Kidney (tissue), 13 donors: ENCODE measurements at regions not wholly inside any gene's neighbourhood (a gene's known extent, or its start where the extent isn't known, plus 50 kb on each side); places are given as distances from the start of the nearest gene placed in this dataset.

Experiments used
- DNase-seq, 5 donors: peaks; one replicate each; pipeline ENCODE4 v3.0.0-alpha.2; 2013 to 2020
- FAIRE-seq: peaks from 2 replicates; lab custom pipeline; 2012; peaks lifted over from hg19 to GRCh38; lab: Jason Lieb, UNC
- H3K27ac ChIP-seq, 2 donors: one replicate each; pipeline ENCODE4 v1.7.0; 2013; ENCODE audit warnings: low read depth in 2 of 2, low read length in 2 of 2, inconsistent platforms in 1 of 2
- H3K27me3 ChIP-seq: one replicate; pipeline ENCODE4 v1.7.1; 2013; ENCODE audit warnings: low read length, inconsistent platforms; ENCODE audit not compliant: control insufficient read depth, insufficient read depth
- H3K36me3 ChIP-seq, 3 donors: one replicate each; pipeline versions ENCODE4 v1.7.0 to v1.7.1; 2013; ENCODE audit warnings: low read length in 3 of 3, control low read depth in 1 of 3, inconsistent platforms in 1 of 3; ENCODE audit not compliant: insufficient read depth in 3 of 3, control insufficient read depth in 2 of 3
- H3K4me1 ChIP-seq, 3 donors: one replicate each; pipeline versions ENCODE4 v1.7.0 to v1.7.1; 2013; ENCODE audit warnings: low read length in 3 of 3, inconsistent platforms in 1 of 3, low read depth in 1 of 3; ENCODE audit not compliant: control insufficient read depth in 2 of 3, insufficient read depth in 2 of 3
- H3K4me3 ChIP-seq, 3 donors: one replicate each; pipeline versions ENCODE4 v1.7.0 to v1.8.1; 2013; ENCODE audit warnings: low read length in 3 of 3, control low read depth in 1 of 3, inconsistent platforms in 1 of 3
- H3K9ac ChIP-seq, 3 donors: one replicate each; pipeline versions ENCODE4 v1.7.0 to v1.7.1; 2013; ENCODE audit warnings: low read length in 3 of 3, control low read depth in 1 of 3, inconsistent platforms in 1 of 3
- H3K9me3 ChIP-seq, 3 donors: one replicate each; pipeline versions ENCODE4 v1.7.0 to v1.7.1; 2013; ENCODE audit warnings: low read length in 3 of 3, control low read depth in 1 of 3, inconsistent platforms in 1 of 3; ENCODE audit not compliant: control insufficient read depth in 2 of 3, insufficient read depth in 1 of 3
- intact Hi-C: fragments of 100-400 bp; cut with DNase I; formaldehyde crosslinking; loops from one replicate; pipeline ENCODE4 v1.11.1; 2022
- TF ChIP-seq, protein P1 (sequence below): IDR thresholded peaks from 3 replicates; pipeline ENCODE4 v1.5.1; 2012; ENCODE audit warnings: mild to moderate bottlenecking, moderate library complexity, borderline replicate concordance; ENCODE audit not compliant: insufficient read depth; ENCODE audit errors: extremely low read depth
- donor health status: control.
- donor health status: control.
- donor health status: control.
- donor health status: control.
- donor health status: control.
- donor health status: DM: yes; HTN: yes; CAD: no.
- donor health status: Normal renal cell carcinoma (clear cell type).

DNA sequence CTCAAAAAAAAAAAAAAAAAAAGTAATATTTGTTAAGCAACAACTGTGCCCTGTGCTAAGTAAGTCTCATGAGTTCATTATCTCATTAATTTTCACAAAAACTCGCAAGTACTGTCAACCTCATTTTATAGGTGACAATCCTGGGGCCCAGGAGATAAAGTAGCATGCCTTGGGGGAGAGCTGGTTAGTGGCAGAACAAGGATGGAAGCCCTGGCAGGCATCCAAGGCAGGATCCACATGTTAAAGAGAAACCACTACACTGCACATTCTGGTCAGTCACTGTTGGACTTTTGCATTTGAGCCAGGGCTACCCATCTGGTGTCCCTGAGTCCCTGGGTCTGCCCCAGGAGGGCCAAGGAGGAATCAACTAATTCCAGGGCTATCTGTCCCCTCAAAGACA is 54.6 kb downstream of the ZFP36L2 start:
- FAIRE-seq (no peak), DNase-seq (peak in 1 of 5 donors; percentile 74)
- TF ChIP-seq, protein P1, sequence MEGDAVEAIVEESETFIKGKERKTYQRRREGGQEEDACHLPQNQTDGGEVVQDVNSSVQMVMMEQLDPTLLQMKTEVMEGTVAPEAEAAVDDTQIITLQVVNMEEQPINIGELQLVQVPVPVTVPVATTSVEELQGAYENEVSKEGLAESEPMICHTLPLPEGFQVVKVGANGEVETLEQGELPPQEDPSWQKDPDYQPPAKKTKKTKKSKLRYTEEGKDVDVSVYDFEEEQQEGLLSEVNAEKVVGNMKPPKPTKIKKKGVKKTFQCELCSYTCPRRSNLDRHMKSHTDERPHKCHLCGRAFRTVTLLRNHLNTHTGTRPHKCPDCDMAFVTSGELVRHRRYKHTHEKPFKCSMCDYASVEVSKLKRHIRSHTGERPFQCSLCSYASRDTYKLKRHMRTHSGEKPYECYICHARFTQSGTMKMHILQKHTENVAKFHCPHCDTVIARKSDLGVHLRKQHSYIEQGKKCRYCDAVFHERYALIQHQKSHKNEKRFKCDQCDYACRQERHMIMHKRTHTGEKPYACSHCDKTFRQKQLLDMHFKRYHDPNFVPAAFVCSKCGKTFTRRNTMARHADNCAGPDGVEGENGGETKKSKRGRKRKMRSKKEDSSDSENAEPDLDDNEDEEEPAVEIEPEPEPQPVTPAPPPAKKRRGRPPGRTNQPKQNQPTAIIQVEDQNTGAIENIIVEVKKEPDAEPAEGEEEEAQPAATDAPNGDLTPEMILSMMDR = no peak
- Histone ChIP-seq H3K9me3 (peaks cover 0 to 14% (median 4%) of the 10 kb centered on the region in 3 donors), H3K27ac (no peak overlapping the region), H3K27me3 (no peaks in the 10 kb centered on the region), H3K36me3 (no peaks in the 10 kb centered on the region), H3K9ac (no peak overlapping the region), H3K4me3 (no peak overlapping the region), H3K4me1 (peaks cover 0 to 22% (median 0%) of the 10 kb centered on the region in 3 donors)
- intact Hi-C loops = no loop called here

DNA sequence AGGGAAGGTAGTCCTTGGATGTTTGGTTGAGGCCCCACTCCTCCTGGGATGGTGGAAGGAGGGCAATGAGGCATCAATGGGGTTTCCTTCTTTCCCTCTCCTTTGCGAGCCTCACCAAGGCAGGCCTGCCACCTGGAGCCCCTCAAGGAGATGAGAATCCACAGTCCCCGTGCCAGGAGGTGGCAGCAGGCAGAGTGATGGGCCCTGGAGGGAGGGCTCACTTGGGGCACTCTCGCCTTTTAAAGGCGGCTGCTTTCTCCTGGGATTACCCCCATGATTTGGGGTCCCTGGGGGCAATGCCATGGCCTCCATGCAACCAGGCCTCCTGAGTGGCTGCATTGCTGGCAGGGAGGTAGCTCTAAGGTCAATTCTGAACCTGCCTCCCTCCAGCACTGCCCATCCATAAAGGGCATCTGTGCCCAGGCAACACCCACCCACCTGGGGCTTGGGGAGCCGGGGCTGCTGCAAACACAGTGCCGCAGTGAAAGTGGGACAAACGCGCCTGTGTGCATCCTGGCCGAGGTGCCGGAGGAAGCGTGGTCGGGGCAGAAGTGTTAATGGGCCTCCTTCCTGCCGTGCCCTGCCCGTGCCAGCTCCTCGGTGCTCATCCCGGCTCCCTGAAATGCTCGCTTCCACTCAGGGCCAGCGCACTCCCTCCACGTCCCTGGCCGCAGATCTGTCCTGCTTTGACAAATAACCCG is 55.9 kb downstream of the ZFP36L2 start:
- H3K27me3 ChIP-seq = no peaks in the 10 kb centered on the region
- no peak overlapping the region for H3K4me3 ChIP-seq
- TF ChIP-seq, protein P1 = no peak
- H3K9ac ChIP-seq = peak overlapping the region in 1 of 3 donors; percentile 36
- no peaks in the 10 kb centered on the region for H3K36me3 ChIP-seq
- intact Hi-C loops = no loop called here
- FAIRE-seq (no peak), DNase-seq (no peak)
- H3K4me1 ChIP-seq = peaks cover 0 to 22% (median 0%) of the 10 kb centered on the region in 3 donors
- no peak overlapping the region for H3K27ac ChIP-seq
- peaks cover 0 to 11% (median 4%) of the 10 kb centered on the region in 3 donors for H3K9me3 ChIP-seq

DNA sequence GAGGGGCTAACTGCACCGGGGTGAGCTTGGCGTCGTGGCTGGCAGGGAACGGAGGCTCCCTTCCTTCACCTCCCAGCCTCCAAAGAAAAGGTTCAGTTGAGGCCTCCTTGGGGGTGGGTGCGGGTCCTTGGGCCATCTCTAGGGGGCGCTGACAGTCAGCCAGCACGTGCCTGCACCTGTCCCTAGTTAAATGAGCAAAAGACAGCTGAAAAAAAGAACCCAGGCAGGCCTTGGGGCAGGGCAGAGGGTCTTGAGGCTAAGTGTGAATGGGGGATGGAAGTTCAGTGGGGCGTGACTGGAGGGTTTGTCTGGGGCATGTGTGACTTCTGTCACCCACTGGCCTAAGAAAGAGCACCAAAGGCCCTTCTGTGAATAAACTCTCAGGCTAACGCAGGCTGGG is 56.4 kb downstream of the ZFP36L2 start:
- TF ChIP-seq, protein P1 = peak; percentile 33
- Histone ChIP-seq H3K9ac (peak overlapping the region in 1 of 3 donors; percentile 36), H3K27ac (peak overlapping the region in 1 of 2 donors; percentile 79), H3K36me3 (no peaks in the 10 kb centered on the region), H3K27me3 (no peaks in the 10 kb centered on the region), H3K4me3 (no peak overlapping the region), H3K4me1 (peaks cover 0 to 22% (median 0%) of the 10 kb centered on the region in 3 donors), H3K9me3 (peaks cover 0 to 6% (median under 1%) of the 10 kb centered on the region in 3 donors)
- intact Hi-C loops = no loop called here
- no peak for DNase-seq
- FAIRE-seq = no peak
